Astrocyte of the spinal cord (primary cell): ENCODE measurements at regions not wholly inside any gene's neighbourhood (a gene's known extent, or its start where the extent isn't known, plus 50 kb on each side); places are given as distances from the start of the nearest gene placed in this dataset.

ENCODE experiments used
- DNase-seq: peaks from one replicate; pipeline ENCODE4 v3.0.0; 2011; ENCODE audit warnings: low read depth, low spot score
- H3K4me3 ChIP-seq: 2 replicates; pipeline ENCODE4 v1.5.1; 2011; ENCODE audit warnings: low read depth, mild to moderate bottlenecking, low read length, moderate library complexity
- in situ Hi-C: cut with HindIII; loops from 2 replicates; pipeline ENCODE4 v1.10.0; 2017; ENCODE audit warnings: low sequenced_read_pairs
- TF ChIP-seq, protein P1 (sequence below): IDR thresholded peaks from 2 replicates; pipeline ENCODE4 v1.5.1; 2012; ENCODE audit warnings: low read depth, mild to moderate bottlenecking, low read length, inconsistent platforms

DNA sequence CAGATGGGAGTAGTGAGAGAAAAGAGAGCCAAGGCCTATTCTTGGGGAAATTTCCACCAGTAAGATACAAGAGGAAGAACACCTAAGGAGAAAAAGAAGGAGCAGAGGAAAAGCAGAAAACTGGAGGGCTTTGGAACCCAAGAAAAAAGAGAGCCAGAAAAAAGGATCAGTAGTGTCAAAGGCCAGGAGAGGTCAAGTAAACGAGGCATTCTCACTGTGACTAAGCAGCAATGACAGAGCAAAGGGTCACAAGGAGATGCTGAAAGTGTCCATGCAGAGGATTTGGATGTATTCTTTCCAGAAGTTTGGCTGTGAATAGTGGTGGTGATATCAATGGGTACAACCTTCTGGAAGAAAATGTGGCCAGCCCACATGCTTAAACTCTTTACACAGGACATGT, 109.5 kb downstream of the DYNAP start:
- TF ChIP-seq, protein P1, sequence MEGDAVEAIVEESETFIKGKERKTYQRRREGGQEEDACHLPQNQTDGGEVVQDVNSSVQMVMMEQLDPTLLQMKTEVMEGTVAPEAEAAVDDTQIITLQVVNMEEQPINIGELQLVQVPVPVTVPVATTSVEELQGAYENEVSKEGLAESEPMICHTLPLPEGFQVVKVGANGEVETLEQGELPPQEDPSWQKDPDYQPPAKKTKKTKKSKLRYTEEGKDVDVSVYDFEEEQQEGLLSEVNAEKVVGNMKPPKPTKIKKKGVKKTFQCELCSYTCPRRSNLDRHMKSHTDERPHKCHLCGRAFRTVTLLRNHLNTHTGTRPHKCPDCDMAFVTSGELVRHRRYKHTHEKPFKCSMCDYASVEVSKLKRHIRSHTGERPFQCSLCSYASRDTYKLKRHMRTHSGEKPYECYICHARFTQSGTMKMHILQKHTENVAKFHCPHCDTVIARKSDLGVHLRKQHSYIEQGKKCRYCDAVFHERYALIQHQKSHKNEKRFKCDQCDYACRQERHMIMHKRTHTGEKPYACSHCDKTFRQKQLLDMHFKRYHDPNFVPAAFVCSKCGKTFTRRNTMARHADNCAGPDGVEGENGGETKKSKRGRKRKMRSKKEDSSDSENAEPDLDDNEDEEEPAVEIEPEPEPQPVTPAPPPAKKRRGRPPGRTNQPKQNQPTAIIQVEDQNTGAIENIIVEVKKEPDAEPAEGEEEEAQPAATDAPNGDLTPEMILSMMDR = no peak
- no peak overlapping the region for H3K4me3 ChIP-seq
- in situ Hi-C loops = no loop called here
- DNase-seq = no peak

DNA sequence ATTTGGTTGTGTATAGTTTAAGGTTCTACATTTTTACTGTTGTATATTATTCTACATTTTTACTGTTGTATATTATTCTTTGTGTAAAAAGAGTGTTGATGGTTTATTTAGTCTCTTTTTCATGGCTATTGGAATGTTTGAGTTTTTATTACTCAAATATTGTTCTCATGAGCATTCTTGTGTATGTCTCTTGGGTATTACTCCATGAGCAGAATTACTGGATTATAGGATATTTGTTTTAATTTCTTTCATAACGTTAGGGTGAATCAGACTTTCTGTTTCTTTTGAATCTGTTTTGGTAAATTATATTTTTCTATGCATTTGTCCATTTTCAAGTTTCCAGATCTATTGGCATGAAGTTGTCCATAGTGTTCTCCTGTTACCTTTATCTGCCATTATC, 111.6 kb downstream of the DYNAP start:
- DNase-seq = no peak
- in situ Hi-C loops = no loop called here
- H3K4me3 ChIP-seq = no peak overlapping the region
- TF ChIP-seq, protein P1 = no peak

DNA sequence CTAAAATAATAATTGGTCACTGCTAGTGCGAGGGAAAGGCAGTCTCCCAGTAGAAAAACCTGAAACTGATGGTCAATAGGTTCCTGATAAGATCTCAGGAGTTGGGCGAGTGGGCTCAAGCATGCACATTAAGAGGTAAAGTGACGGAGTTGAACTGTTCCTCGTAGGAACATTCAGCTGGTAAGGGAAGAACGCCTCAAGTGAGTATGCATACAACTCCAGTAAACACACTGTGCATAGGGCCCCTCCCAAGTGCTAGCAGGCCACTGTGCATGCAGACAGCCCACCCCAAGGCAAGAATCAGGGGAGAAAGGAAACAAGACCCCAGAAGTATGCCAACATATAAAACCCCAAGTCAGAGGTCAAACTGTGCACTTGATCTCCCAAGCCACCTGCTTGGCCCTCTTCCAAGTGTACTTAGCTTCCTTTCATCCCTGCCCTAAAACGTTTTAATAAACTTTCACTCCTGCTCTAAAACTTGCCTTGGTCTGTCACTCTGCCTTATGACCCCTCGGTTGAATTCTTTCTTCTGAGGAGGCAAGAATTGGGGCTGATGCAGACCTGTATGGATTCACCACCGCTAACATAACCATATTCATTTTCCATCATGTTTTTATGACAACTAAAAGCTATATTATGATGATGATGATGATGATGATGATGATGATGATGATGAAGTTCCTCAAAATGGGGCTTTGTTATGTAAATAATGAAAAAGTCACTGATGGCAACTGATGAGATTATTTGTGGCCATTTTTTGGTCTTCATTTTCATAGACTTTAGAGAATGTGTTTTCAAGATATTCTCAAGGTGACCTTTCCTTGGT, 118.0 kb upstream of the RAB27B start:
- in situ Hi-C loops = no loop called here
- DNase-seq = no peak
- TF ChIP-seq, protein P1 = no peak
- H3K4me3 ChIP-seq = no peak overlapping the region

DNA sequence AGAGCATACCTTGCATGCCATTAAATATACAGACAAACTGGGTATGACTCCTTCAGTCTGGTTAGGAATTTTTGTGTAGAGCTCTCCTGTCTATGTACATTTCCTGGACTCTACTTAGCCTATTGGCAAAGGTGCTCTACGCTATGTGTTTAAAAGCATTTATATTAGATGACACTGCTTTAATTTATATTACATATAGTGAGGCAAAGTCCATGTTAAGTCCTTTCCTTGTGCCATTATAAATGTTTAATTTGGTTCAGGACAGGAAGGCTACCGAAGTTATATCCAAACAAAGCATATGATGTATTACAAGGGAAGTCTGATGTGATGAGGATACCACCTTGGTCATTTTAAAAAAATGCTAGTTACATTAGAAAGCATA, 117.4 kb upstream of the RAB27B start:
- no peak for DNase-seq
- TF ChIP-seq, protein P1 = no peak
- in situ Hi-C loops = no loop called here
- H3K4me3 ChIP-seq = no peak overlapping the region

DNA sequence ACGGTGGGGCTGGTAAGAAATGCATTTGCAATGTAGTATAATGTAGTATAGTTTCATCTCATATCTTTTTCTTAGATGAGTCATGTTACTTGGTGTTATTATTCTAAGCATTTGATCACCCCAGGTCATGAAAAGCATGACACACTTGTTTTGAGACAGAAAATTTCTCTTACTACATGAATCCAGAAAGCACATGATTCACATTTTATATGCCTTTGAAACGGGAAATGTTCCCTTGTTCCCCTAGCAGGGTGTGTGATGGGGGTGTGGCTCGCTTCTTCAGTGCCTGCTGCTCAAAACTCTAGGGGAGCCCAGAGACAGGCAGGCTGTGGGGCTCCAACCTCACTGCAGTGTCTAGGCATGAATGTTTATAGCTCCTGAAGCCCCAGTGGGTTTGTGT, 116.0 kb upstream of the RAB27B start:
- TF ChIP-seq, protein P1 = no peak
- in situ Hi-C loops = no loop called here
- no peak overlapping the region for H3K4me3 ChIP-seq
- DNase-seq = peak; percentile 88

DNA sequence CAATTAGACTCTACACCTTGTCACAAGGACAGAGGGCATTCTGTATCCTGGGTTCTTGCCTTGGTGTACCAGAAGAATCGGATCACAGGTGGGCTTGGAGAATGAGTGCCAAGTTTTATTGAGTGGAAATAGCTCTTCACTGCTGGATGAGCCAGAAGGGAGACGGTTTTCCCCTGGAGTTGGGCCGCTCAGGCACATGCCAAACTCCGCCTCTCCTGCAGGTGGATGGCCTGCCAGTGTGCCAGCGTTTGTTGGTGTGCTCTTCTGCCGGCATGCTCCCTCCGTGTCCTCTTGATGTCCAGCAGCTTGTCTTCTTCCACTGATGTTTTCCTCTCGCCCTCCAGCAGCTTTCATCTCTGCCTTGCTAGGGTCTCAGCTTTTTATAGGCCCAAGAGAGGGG, 115.5 kb upstream of the RAB27B start:
- in situ Hi-C loops = no loop called here
- no peak overlapping the region for H3K4me3 ChIP-seq
- TF ChIP-seq, protein P1 = no peak
- DNase-seq = no peak
